ENCODE measurements at regions not wholly inside any gene's neighbourhood (a gene's known extent, or its start where the extent isn't known, plus 50 kb on each side); places are given as distances from the start of the nearest gene placed in this dataset.

DNA sequence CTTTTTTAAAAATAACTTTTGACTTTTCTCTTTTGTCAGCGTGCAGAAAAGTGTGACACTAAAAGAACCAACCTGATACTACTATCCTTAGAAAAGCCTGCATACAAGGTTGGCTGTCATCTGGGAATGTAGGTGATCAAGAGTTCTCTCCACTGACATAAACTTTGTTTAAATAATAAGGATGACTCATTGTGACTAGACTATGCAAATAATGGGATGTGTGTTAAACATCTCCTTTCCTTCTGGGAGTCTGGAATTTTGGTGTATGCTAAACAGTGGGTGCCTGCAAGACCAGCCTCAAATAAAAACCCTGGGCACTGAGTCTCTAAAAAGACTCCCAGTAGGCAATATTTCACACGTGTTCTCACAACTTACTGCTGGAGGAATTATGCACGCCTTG is 373.4 kb downstream of the CNTNAP4 start:
- H3K36me3 ChIP-seq (ENCODE audit: control insufficient read depth, insufficient read depth, low read length): no peaks in the 10 kb centered on the region
- H3K4me3 ChIP-seq (ENCODE audit: low read depth, low read length): no peak overlapping the region
- FAIRE-seq: no peak
- peak; percentile 56 for DNase-seq (ENCODE audit: low read depth)
- H3K27me3 ChIP-seq (ENCODE audit: control insufficient read depth, insufficient read depth, low read length): no peaks in the 10 kb centered on the region
- TF ChIP-seq, protein P1, sequence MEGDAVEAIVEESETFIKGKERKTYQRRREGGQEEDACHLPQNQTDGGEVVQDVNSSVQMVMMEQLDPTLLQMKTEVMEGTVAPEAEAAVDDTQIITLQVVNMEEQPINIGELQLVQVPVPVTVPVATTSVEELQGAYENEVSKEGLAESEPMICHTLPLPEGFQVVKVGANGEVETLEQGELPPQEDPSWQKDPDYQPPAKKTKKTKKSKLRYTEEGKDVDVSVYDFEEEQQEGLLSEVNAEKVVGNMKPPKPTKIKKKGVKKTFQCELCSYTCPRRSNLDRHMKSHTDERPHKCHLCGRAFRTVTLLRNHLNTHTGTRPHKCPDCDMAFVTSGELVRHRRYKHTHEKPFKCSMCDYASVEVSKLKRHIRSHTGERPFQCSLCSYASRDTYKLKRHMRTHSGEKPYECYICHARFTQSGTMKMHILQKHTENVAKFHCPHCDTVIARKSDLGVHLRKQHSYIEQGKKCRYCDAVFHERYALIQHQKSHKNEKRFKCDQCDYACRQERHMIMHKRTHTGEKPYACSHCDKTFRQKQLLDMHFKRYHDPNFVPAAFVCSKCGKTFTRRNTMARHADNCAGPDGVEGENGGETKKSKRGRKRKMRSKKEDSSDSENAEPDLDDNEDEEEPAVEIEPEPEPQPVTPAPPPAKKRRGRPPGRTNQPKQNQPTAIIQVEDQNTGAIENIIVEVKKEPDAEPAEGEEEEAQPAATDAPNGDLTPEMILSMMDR (IDR thresholded peaks at IDR 0.05; ENCODE audit: insufficient read depth, low read length, severe bottlenecking): no peak

DNA sequence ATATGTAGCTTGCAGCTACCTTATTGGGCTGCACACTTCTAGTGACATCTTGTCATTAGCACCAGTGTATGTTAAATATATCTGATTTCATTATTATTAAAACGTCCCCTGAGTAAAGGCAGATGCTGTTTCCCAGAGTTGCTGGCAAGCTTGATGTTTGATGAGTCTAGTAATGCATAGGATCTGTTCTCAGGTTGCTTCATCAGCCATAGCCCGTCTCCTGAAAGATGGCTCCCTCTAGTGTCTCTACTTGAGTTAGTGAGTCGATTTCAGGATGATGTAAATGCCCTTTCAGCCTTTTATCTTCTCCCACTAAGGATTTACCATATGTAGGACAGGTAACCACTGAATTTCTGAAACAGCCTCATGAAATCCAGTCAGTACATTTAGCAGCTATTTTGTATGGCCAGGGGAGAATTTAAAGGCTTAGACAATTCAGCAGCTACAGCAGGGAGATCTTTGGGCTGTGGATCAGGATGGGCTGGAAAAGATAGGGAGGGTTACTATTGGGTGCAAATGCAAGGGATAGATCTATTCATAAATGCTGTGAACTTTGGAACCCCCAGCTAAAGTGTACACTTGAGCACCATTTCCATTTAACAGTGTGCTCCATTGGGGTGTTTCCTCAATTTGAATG is 376.3 kb downstream of the CNTNAP4 start:
- Histone ChIP-seq H3K27me3 (ENCODE audit: control insufficient read depth, insufficient read depth, low read length) (no peaks in the 10 kb centered on the region), H3K36me3 (ENCODE audit: control insufficient read depth, insufficient read depth, low read length) (no peaks in the 10 kb centered on the region), H3K4me3 (ENCODE audit: low read depth, low read length) (no peak overlapping the region)
- FAIRE-seq (peak; percentile 60), DNase-seq (ENCODE audit: low read depth) (peak; percentile 60)
- TF ChIP-seq, protein P1 (IDR thresholded peaks at IDR 0.05; ENCODE audit: insufficient read depth, low read length, severe bottlenecking): peak; percentile 70

DNA sequence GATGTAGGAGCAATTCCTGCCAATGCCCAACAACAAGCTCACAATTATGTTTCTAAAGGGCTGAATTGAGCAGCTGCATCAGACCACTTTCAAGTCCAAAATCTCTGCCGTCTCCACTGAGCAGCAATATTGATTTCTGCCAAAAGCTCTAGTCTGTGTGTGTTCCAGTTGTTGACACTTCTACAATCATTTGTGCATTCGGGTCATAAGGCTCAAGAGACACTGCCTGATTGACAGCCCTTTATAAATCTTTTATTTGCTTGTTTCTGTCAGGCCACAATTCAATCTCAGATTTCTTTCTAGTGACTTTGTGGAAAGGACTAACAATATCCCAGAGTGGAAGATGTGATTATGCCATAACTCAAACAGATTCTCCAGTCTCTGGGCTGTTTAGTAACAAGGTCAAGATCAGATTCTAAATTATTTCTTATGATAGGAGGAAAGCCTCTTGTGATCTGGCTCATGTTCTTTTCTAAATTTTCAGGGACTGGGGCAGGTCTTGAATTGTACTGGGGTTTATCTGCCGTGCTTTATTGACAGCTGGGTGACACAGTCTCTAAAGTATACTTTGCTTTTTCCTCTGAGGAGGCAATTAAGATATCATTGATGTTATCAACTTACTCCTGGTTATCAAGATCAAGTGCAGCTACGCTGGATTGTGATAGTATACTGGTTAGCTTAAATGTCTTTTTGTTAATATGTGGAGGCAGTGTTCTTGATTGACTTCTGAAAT is 377.1 kb downstream of the CNTNAP4 start:
- TF ChIP-seq, protein P1 (IDR thresholded peaks at IDR 0.05; ENCODE audit: insufficient read depth, low read length, severe bottlenecking): no peak
- H3K36me3 ChIP-seq (ENCODE audit: control insufficient read depth, insufficient read depth, low read length): no peaks in the 10 kb centered on the region
- no peaks in the 10 kb centered on the region for H3K27me3 ChIP-seq (ENCODE audit: control insufficient read depth, insufficient read depth, low read length)
- DNase-seq (ENCODE audit: low read depth) (no peak), FAIRE-seq (no peak)
- H3K4me3 ChIP-seq (ENCODE audit: low read depth, low read length): no peak overlapping the region

DNA sequence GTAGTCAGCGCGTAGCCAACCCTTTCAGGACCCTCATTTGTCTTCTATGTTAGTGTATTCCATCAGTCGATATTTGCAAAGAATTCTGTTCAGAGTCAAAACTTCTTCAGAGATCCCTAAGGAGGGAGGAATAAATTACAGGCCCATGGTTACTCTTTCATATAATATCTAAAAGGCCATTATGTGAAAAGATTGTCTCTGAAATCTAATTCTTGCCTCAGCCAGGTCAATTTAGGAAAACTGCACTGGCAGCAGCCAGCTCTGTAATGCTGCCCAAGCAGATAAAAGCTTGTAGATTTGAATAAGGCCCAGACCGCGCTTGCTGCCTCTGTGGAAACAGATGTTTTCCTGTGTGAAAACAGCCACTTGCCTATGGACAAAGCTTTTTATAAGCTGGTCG is 379.8 kb downstream of the CNTNAP4 start:
- no peak for DNase-seq (ENCODE audit: low read depth)
- no peaks in the 10 kb centered on the region for H3K36me3 ChIP-seq (ENCODE audit: control insufficient read depth, insufficient read depth, low read length)
- TF ChIP-seq, protein P1 (IDR thresholded peaks at IDR 0.05; ENCODE audit: insufficient read depth, low read length, severe bottlenecking): no peak
- no peak overlapping the region for H3K4me3 ChIP-seq (ENCODE audit: low read depth, low read length)
- no peaks in the 10 kb centered on the region for H3K27me3 ChIP-seq (ENCODE audit: control insufficient read depth, insufficient read depth, low read length)
- no peak for FAIRE-seq

DNA sequence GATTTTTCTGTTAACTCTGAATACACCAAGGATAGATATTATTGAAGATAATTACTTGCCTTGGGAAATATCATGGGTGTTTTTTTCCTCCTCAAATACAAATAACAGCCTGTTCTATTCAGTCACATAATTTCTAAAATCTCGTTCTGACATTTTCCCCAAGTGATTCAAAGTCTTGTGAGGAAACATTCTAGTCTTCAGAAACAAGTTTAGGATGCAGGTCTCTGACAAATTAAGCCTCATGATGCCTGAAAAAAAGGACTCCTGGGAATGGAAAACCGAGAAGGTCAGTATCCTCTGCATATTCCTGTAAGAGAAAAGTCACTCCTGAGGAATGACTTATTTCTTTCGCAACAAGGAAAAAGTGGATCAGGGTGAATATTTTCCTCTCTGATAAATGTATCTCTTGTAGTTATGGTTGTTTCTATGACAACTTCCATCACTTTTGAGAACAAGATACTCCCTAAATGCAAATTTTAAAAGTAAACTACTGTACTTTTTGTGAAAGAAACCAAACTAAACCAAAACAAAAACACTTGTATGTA is 384.6 kb downstream of the CNTNAP4 start:
- TF ChIP-seq, protein P1 (IDR thresholded peaks at IDR 0.05; ENCODE audit: insufficient read depth, low read length, severe bottlenecking): no peak
- no peak for FAIRE-seq
- Histone ChIP-seq H3K36me3 (ENCODE audit: control insufficient read depth, insufficient read depth, low read length) (no peaks in the 10 kb centered on the region), H3K4me3 (ENCODE audit: low read depth, low read length) (no peak overlapping the region), H3K27me3 (ENCODE audit: control insufficient read depth, insufficient read depth, low read length) (no peaks in the 10 kb centered on the region)
- DNase-seq (ENCODE audit: low read depth): no peak

Data from bronchial epithelial cell (primary cell).